H9 (cell line): ENCODE measurements at regions not wholly inside any gene's neighbourhood (a gene's known extent, or its start where the extent isn't known, plus 50 kb on each side); places are given as distances from the start of the nearest gene placed in this dataset.

Experiments
- DNase-seq: peaks from one replicate; pipeline ENCODE4 v3.0.0-alpha.2; 2017
- H2AFZ ChIP-seq: one replicate; pipeline ENCODE4 v1.6.1; 2013; ENCODE audit warnings: mild to moderate bottlenecking, low read length, control low read depth, moderate library complexity
- H2AK5ac ChIP-seq: 2 replicates; pipeline ENCODE4 v1.6.1; 2013; ENCODE audit warnings: low read length, control low read depth, mixed read lengths; ENCODE audit not compliant: insufficient read length
- H2BK120ac ChIP-seq: one replicate; pipeline ENCODE4 v1.6.1; 2013; ENCODE audit warnings: low read depth, mild to moderate bottlenecking, low read length, control low read depth, inconsistent platforms; ENCODE audit not compliant: poor library complexity, severe bottlenecking
- H2BK12ac ChIP-seq: 2 replicates; pipeline ENCODE4 v1.6.1; 2013; ENCODE audit warnings: low read length, control low read depth, mixed read lengths, low read depth; ENCODE audit not compliant: insufficient read length
- H2BK15ac ChIP-seq: 2 replicates; pipeline ENCODE4 v1.6.1; 2013; ENCODE audit warnings: low read depth, low read length, control low read depth
- H2BK20ac ChIP-seq: one replicate; pipeline ENCODE4 v1.6.1; 2013; ENCODE audit warnings: low read depth, mild to moderate bottlenecking, low read length, control low read depth, inconsistent platforms; ENCODE audit not compliant: poor library complexity, severe bottlenecking
- H2BK5ac ChIP-seq: 2 replicates; pipeline ENCODE4 v1.6.1; 2013; ENCODE audit warnings: low read length, control low read depth, mixed read lengths; ENCODE audit not compliant: insufficient read length
- H3K14ac ChIP-seq: 2 replicates; pipeline ENCODE4 v1.6.1; 2013; ENCODE audit warnings: low read length, control low read depth; ENCODE audit not compliant: insufficient read depth
- H3K18ac ChIP-seq: 2 replicates; pipeline ENCODE4 v1.6.1; 2013; ENCODE audit warnings: low read depth, mild to moderate bottlenecking, mixed read lengths, low read length, control low read depth; ENCODE audit not compliant: insufficient read length
- H3K23ac ChIP-seq: 2 replicates; pipeline ENCODE4 v1.6.1; 2013; ENCODE audit warnings: low read length, control low read depth, mixed read lengths, low read depth; ENCODE audit not compliant: insufficient read length
- H3K23me2 ChIP-seq: 2 replicates; pipeline ENCODE4 v1.6.1; 2013; ENCODE audit warnings: low read depth, mild to moderate bottlenecking, mixed read lengths, low read length, control low read depth; ENCODE audit not compliant: insufficient read length, poor library complexity, severe bottlenecking
- H3K27ac ChIP-seq: 2 replicates; pipeline ENCODE4 v1.5.1; 2013; ENCODE audit warnings: low read length, control low read depth, mixed read lengths, low read depth; ENCODE audit not compliant: insufficient read length
- H3K27me3 ChIP-seq: 2 replicates; pipeline ENCODE4 v1.6.1; 2013; ENCODE audit warnings: low read length, control low read depth, inconsistent platforms; ENCODE audit not compliant: insufficient read depth
- H3K4ac ChIP-seq: 2 replicates; pipeline ENCODE4 v1.6.1; 2013; ENCODE audit warnings: low read depth, mild to moderate bottlenecking, control low read depth, inconsistent platforms, low read length, moderate library complexity
- H3K4me1 ChIP-seq: 2 replicates; pipeline ENCODE4 v1.6.1; 2013; ENCODE audit warnings: low read length, control low read depth, inconsistent platforms; ENCODE audit not compliant: insufficient read depth
- H3K4me2 ChIP-seq: 2 replicates; pipeline ENCODE4 v1.6.1; 2013; ENCODE audit warnings: low read length, control low read depth, mixed read lengths; ENCODE audit not compliant: insufficient read length, insufficient read depth
- H3K56ac ChIP-seq: 2 replicates; pipeline ENCODE4 v1.6.1; 2013; ENCODE audit warnings: low read depth, mild to moderate bottlenecking, mixed read lengths, low read length, control low read depth; ENCODE audit not compliant: insufficient read length
- H3K79me1 ChIP-seq: 2 replicates; pipeline ENCODE4 v1.6.1; 2013; ENCODE audit warnings: low read depth, mild to moderate bottlenecking, moderate library complexity, low read length, control low read depth, inconsistent platforms; ENCODE audit not compliant: insufficient read depth, poor library complexity, severe bottlenecking
- H3K79me2 ChIP-seq: 2 replicates; pipeline ENCODE4 v1.6.1; 2013; ENCODE audit warnings: low read length, control low read depth, inconsistent platforms; ENCODE audit not compliant: insufficient read depth
- H3K9ac ChIP-seq: 2 replicates; pipeline ENCODE4 v1.6.1; 2013; ENCODE audit warnings: low read length, control low read depth, mixed read lengths; ENCODE audit not compliant: insufficient read length; ENCODE audit errors: extremely low read depth
- H3K9me3 ChIP-seq: one replicate; pipeline ENCODE4 v1.6.1; 2013; ENCODE audit warnings: low read depth, low read length, inconsistent platforms; ENCODE audit not compliant: control insufficient read depth
- H3T11ph ChIP-seq: one replicate; pipeline ENCODE4 v1.6.1; 2013; ENCODE audit warnings: mild to moderate bottlenecking, low read length, control low read depth, inconsistent platforms
- H4K20me1 ChIP-seq: one replicate; pipeline ENCODE4 v1.6.1; 2013; ENCODE audit not compliant: control insufficient read depth, insufficient read length, insufficient read depth
- H4K5ac ChIP-seq: 2 replicates; pipeline ENCODE4 v1.6.1; 2013; ENCODE audit warnings: low read depth, mild to moderate bottlenecking, mixed read lengths, low read length, control low read depth; ENCODE audit not compliant: insufficient read length
- H4K8ac ChIP-seq: replicated peaks from 2 replicates; pipeline ENCODE4 v1.6.1; 2013; ENCODE audit warnings: low read length, control low read depth, mixed read lengths, low read depth; ENCODE audit not compliant: insufficient read length
- H4K91ac ChIP-seq: 2 replicates; pipeline ENCODE4 v1.6.1; 2013; ENCODE audit warnings: low read depth, mild to moderate bottlenecking, moderate library complexity, mixed read lengths, low read length, control low read depth; ENCODE audit not compliant: insufficient read length
- H3K27ac Mint-ChIP-seq, 3 experiments: 2 replicates in 2 of 3; 3 replicates in 1 of 3; pipeline ENCODE4 v1.8.0; 2020 to 2021; ENCODE audit warnings: mixed read lengths in 3 of 3, mild to moderate bottlenecking in 1 of 3, moderate library complexity in 1 of 3
- H3K27me3 Mint-ChIP-seq: 2 replicates; pipeline ENCODE4 v1.8.0; 2021; ENCODE audit warnings: low read depth, mild to moderate bottlenecking, moderate library complexity, mixed read lengths
- H3K36me3 Mint-ChIP-seq, 3 experiments: 2 replicates in 2 of 3; 3 replicates in 1 of 3; pipeline ENCODE4 v1.8.0; 2020 to 2021; ENCODE audit warnings: low read depth in 3 of 3, mixed read lengths in 3 of 3; ENCODE audit not compliant: insufficient read depth in 1 of 3
- H3K4me1 Mint-ChIP-seq, 2 experiments: 2 replicates each; pipeline ENCODE4 v1.8.0; 2020; ENCODE audit warnings: mixed read lengths in 2 of 2
- H3K4me3 Mint-ChIP-seq, 2 experiments: 2 replicates in 1 of 2; 3 replicates in 1 of 2; pipeline ENCODE4 v1.8.0; 2020 to 2021; ENCODE audit warnings: mild to moderate bottlenecking in 2 of 2, mixed read lengths in 2 of 2, moderate library complexity in 1 of 2
- H3K9me3 Mint-ChIP-seq, 2 experiments: 2 replicates in 1 of 2; 3 replicates in 1 of 2; pipeline ENCODE4 v1.8.0; 2020; ENCODE audit warnings: mild to moderate bottlenecking in 2 of 2, mixed read lengths in 2 of 2, moderate library complexity in 1 of 2
- CTCF ChIP-seq: fragments of 200-600 bp; sonication (generic); conservative IDR thresholded peaks from 3 replicates; pipeline ENCODE4 v1.8.0; 2021; ENCODE audit warnings: antibody characterized with exemption, mild to moderate bottlenecking
- WGBS: extraction: QIAGEN DNeasy Blood & Tissue Kit; methylation state at CpG from one replicate; pipeline ENCODE4 v1.1.7; 2013; ENCODE audit warnings: missing lambda C conversion rate, low lambda C conversion rate, mixed read lengths; ENCODE audit not compliant: insufficient read length; ENCODE audit errors: extremely low coverage; 5-methylcytosine and 5-hydroxymethylcytosine counted together

GRCh38 chr7:49596701-49597491 lies 176.5 kb upstream of the VWC2 start:
- no peak overlapping the region for H2BK5ac ChIP-seq
- H3K79me1 ChIP-seq = no peaks in the 10 kb centered on the region
- no peak overlapping the region for H4K91ac ChIP-seq
- no peaks in the 10 kb centered on the region for H3K79me2 ChIP-seq
- H4K5ac ChIP-seq = no peak overlapping the region
- Mint-ChIP-seq H3K9me3 (no peaks in the 10 kb centered on the region), H3K4me3 (no peak overlapping the region), H3K4me1 (no peaks in the 10 kb centered on the region), H3K27ac (no peak overlapping the region), H3K27me3 (no peaks in the 10 kb centered on the region), H3K36me3 (no peaks in the 10 kb centered on the region)
- TF ChIP-seq CTCF = no peak
- no peak overlapping the region for H2BK120ac ChIP-seq
- H3K18ac ChIP-seq = no peak overlapping the region
- H3T11ph ChIP-seq = no peak overlapping the region
- no peaks in the 10 kb centered on the region for H3K9me3 ChIP-seq
- H3K27ac ChIP-seq = no peak overlapping the region
- H2AK5ac ChIP-seq = no peak overlapping the region
- no peak overlapping the region for H2BK12ac ChIP-seq
- H3K4ac ChIP-seq = no peak overlapping the region
- WGBS = no CpG with 5 or more reads among the region's 4 CpGs
- no peak for DNase-seq
- H3K14ac ChIP-seq = no peak overlapping the region
- H3K27me3 ChIP-seq = no peaks in the 10 kb centered on the region
- H2AFZ ChIP-seq = no peak overlapping the region
- H3K9ac ChIP-seq = no peak overlapping the region
- no peak overlapping the region for H3K4me2 ChIP-seq
- no peak overlapping the region for H4K8ac ChIP-seq
- no peak overlapping the region for H3K56ac ChIP-seq
- H3K23me2 ChIP-seq = no peaks in the 10 kb centered on the region
- H3K23ac ChIP-seq = no peak overlapping the region
- no peaks in the 10 kb centered on the region for H3K4me1 ChIP-seq
- no peak overlapping the region for H2BK20ac ChIP-seq
- no peaks in the 10 kb centered on the region for H4K20me1 ChIP-seq
- H2BK15ac ChIP-seq = no peak overlapping the region
